GM21619 (cell line): ENCODE measurements at regions not wholly inside any gene's neighbourhood (a gene's known extent, or its start where the extent isn't known, plus 50 kb on each side); places are given as distances from the start of the nearest gene placed in this dataset.

ENCODE experiments used
- ATAC-seq: cut with Tn5 transposase; IDR thresholded peaks from one replicate; pipeline ENCODE4 v1.9.1; 2021; ENCODE audit not compliant: unreplicated experiment

DNA sequence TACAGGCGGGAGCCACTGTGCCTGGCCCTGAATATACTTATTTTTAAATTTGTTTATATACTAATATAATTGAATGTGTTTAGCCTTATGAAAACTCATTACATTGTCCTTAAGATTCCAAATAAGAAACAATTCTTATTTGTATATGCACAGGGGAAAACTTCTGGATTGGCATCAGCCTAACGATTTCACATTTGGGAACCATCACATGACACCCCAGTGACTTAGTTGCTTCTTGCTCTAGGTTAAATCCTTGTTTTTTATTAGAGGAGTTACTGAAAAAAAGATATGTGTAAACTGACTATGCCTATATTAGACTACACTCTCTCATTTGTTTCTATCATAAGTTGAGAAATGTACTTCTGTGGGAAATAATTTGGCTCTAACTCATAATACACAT is 520.2 kb downstream of the SPRY1 start:
- ATAC-seq = no peak

DNA sequence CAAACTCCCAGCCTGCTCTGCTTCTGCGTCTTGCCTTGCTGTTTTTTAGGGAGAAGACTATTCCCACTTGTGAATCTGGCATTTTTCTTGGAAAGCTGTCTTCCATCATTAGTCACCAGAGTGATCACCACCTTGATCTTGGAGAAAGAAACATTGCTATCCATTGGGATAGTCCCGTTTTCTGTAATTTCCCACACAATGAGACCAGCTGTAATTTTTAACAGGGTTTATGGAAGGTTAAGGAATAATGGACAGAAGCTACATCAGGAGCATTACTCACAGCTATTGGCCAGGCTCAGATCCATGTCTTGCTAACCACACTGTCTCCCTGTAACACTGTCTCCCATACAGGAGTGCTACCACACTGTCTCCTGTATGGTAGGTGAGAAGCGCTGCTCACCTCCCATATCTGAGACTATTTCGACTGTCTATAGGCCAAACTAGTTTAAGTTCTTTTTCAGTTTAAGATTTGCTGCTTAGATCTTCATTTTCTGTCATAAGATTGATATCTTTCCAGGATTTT is 523.0 kb downstream of the SPRY1 start:
- ATAC-seq = no peak

DNA sequence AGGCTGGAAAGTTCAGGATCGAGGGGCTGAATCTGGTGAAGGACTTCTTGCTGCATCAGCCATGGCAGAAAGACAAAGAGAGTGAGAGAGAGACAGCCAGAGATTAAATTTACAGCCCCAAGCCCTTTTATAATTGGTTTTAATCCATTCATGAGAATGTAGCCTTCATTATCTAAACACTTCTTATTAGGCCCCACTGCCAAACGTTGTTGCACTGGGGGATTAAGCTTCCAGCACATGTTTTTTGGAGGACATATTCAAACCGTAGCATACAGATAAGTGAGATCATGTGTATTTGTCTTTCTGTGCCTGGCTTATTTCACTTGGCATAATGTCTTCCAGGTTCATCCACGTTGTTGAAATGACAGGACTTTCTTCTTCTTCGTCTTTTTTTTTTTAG is 524.7 kb downstream of the SPRY1 start:
- no peak for ATAC-seq

DNA sequence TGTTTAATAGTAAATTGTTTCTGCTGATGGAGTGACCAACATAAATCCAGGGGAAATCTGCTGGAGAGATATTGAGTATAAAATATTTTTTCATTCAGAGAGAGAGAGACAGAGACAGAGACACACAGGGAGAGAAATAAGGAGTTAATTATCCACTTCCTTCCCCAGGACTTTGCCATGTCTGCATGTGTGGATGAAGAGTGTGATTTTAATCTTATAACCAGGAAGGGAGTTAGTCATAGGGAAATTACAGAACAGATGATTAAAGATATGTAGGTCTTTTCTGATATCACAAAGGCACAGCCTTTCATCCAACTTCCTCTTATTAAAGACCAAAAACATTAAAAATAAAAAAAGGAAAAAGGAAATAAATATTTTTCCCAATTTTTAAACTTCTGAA is 526.3 kb downstream of the SPRY1 start:
- ATAC-seq = no peak

DNA sequence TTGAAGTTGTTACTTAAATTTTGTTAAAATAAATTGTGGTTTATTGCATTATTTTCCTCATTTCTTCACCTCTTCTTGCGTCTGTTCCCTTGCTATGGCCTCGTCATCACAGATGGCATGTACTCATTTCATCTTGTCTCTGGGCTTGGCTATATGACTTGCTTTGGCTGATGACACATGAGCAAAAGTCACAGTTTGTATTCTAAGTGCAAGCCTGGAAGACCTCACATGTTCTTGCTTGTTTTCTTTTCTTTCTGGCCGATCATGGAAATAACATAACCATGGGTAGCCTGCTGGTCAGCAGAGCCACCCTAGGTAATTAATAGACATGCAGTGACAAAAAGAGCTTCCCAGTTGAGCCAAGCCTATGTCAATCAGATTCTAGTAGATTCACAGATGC is 527.9 kb downstream of the SPRY1 start:
- ATAC-seq = no peak

DNA sequence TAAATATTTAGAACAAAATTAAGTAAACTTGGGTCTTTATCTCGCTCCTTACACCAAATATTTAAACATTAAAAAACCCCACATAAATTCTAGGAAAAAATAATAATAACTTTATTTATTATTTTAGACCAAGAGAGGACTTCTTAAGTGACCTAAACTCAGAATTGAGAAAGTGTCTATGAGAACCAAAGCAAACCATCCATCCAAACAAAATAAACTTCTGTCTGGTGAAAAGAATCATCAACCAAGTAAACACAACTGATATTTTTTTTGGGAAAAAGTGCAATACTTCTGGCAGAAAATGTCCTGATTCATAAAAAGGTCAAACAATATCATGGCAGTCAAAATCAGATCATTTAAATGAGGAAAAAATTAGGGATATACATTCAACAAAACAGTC is 533.0 kb downstream of the SPRY1 start:
- ATAC-seq = no peak

DNA sequence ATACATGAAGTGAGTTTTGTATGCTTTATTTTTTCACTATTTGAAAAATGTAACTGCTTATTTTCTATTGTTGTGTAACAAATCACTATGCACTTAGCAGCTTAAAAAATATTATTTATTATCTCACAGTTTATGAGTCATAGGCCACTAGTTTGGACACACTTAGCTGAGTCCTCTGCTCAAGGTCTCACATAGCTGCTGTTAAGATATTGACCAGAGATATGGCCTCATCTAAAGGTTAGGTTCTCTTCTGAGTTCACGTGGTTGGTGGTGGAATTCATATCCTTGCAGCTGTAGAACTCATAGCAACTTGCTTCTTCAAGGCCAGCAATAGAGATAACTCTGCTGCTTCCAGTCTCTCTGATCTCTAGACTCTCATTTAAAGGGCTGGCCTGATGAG is 534.4 kb downstream of the SPRY1 start:
- no peak for ATAC-seq

DNA sequence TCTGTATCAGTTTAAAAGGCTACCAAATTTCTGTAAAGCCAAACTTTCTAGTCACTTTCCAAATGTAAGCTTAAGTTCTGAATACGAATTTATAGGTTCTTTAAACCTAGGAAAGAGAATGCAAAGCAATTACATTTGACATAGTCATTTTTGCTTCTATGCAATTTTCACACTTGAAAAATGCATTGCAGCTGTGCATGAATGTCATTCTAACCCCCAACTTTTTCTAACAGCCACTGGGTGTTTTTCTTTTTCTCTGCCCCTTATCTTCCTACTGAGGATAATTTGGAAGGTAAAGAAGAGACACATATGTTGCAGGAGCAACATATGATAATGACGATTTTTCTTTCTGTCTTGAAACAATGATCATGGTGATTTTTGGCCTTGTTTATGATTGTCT is 537.5 kb downstream of the SPRY1 start:
- ATAC-seq = no peak

DNA sequence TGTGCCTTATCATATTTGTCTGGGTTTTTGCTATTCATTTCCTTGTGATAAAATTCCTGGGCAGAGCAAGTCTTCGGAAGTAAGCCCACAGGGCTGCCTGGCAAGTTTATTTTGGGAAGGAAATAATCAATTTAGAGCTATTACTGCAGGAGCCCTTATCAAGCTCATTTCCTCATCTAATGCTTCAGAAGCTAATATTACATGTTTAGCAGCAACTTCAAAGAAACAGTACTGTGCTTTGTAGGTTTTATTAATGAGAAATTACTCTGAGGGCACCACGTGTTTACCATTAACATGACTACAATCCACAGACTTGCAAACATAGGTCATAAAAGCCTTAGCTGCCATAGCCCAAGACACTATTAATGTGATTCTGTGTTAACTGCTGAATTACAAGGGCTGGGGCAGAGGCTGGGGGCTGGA is 540.0 kb downstream of the SPRY1 start:
- no peak for ATAC-seq

DNA sequence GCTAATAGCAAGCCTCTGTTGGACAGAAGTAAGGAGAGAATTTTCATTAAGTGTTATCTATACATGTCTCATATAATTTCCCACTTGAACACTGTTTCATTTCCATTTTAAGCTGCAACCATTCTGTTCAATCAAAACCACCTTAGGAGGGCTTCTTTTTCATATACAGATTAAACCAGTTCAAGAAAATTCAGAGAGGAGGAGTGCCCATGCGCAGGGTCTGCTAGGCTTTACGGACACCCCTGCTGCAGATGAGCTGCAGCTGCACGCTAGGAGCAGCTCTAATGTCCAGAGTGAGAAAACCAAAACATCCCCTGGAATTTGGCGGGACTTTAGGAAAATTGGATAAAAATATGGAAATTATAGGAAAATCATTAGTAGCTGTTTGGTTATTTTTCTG is 541.0 kb downstream of the SPRY1 start:
- ATAC-seq = no peak

DNA sequence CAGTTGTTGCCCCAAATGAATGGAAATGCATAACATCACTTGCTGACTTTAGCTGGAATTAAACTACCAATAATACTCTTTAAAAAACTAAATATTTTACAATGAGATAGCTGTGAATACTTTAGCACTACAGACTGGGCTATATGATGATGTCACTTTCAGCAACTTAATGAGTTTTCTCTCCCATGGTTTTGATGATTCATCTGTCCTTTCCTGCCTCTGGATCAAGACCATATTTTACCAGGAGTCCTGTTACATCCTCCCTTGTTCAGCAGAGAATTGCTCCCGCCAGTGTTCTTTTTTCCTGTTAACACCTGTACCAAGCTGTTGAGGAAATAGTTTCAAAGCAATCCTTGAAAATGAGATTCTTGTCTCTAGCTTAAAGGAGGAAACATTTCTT is 543.0 kb downstream of the SPRY1 start:
- no peak for ATAC-seq

DNA sequence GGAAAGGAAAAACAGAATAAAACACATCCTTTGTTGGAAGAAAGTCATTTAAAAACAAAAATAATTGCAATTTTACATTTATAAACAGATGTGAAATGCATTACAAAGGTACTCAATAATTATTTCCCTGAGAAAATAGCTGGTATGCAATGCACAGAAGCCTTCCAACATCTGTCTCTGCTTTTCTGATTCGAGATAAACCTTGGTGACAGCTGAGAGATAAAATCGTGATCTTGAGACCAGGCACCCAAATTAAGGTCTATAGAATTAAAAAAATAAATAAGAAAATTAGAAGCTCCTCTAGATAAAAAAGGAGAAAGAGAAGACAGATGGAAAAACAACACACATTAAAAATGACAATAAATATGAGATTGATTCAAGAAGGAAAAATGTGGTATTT is 544.0 kb downstream of the SPRY1 start:
- no peak for ATAC-seq

DNA sequence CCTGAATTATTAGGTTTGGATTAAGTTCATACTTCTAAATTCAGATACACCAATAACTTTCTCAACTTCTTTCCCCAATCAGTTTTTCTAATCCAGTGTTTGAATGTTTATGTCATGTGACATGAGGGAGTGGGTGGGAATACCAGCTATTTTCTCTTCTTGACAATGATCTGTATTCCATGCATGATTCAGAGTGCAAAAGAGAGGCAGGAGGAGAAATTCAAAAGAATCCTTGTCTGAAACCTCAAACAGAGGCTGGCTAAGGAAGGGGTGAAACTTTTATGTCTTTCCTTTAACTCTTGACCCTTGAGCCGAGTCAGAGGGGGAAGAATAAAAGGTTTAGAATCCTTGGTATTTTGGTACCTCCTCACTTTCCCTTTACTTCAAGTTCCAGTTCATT is 544.7 kb downstream of the SPRY1 start:
- ATAC-seq = no peak

DNA sequence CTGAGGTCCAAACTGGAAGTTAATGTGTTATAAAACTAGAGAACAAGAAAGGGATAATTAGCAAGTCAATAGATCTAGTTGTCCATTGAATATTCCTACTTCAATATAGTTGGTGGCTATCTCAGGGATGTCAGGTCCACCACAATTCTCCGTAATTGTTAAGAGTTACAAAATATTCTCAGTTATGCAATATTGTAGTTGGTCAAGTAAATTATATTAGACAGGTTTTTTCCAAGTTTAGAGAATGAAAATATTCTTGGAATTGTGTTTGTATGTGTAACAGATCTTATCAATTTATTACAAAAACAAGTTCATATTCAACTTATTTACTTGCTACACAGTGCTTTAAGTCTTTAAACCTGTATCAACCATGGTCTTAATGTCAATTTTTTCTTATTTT is 547.4 kb downstream of the SPRY1 start:
- ATAC-seq = no peak

DNA sequence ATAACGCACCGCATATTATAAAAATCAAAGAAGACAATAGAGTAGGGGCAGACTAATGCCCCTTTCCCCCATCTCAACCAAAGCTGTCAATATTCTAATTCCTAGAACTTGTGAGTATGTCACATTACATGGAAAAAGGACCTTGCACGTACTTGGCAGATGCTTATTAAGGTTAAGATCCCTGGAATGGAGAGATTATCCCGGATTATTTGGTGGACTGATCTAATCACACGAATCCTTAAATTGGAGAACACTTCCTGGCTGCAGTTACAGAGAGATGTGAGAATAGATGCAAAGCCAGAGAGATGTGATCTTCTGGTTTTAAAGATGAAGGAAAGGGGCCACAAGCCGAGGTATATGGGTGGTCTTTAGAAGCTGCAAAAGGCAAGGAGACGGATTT is 548.7 kb downstream of the SPRY1 start:
- ATAC-seq = no peak

DNA sequence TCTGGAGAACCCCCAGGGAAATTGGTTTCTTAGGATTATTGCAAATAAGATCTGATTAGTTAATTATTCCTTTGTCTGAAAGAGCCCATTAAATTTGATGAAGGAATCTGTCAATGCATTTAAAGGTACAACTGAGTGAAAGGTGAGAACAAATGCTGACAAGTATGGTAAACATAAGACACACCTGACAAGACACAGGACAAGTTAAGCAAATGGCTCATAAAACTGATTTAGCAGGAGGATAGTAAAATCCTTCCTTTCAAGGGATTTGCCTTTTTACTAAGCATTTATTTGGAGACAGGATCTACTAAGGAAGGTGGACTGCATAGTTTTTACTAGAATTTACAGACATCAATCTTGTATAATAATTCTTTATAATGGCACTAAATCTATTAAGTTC is 553.9 kb downstream of the SPRY1 start:
- no peak for ATAC-seq

DNA sequence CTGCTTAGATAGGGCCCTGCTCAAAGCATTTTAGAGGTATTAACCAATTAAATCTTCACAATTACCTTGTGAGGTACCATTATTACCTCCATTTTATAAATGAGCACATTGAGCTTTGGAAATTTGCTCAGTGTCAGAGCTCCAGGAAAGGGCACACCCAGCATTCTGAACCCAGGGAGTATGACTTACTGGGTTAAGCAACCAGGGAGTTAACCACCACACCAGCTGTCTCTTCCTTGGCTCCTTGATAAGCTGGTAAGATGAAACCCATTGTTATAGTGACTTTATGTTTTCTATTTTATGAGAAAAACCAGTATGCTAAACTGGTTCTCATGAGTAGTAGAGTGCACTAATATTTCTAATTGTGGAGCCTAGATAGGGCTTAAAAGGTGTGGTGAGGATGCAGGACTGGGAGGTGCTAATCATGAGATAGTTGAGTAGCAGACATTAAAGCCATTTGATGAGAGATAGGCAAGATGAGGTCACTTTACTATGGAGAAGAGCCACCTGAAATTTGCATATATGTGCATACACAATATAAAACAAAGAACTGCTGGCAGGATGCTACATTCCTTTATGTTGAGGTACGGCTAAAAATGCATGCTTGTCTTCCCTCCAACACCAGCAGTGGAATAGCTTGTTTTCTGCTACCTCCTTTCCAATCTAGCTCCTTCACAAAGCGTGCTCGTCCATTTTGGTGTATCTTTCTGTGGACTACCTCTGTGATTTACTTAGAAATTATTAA is 556.1 kb downstream of the SPRY1 start:
- ATAC-seq = no peak

DNA sequence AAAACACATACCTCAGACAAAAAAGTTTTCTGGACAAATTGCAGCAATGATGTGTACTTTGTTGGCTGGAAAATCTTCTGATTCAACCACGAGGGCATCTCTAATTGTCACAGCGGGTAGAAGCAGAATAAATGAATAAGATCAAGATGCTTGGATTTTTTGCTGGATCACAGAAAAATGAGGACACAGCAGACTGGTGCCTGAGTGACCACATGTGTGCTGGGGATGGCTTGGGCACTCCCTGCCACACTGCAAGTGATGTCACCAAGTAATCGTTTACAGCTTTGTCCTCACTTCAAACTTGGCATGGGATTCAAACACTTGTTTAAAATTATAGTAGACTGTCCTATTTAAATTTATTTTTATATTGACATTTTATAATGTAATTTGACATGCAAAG is 557.0 kb downstream of the SPRY1 start:
- no peak for ATAC-seq

DNA sequence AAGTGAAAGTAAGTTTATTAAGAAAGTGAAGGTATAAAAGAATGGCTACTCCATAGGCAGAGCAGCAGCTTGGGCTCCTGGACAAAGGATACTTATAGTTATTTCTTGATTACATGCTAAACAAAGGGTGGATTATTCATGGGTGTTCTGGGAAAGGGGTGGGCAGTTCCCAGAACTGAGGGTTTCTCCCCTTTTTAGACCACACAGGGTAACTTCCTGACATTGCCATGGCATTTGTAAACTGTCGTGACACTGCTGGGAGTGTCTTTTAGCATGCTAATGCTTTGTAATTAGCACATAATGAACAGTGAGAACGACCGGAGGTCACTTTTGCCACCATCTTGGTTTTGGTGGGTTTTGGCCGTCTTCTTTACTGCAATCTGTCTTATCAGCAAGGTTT is 557.6 kb downstream of the SPRY1 start:
- ATAC-seq = no peak

DNA sequence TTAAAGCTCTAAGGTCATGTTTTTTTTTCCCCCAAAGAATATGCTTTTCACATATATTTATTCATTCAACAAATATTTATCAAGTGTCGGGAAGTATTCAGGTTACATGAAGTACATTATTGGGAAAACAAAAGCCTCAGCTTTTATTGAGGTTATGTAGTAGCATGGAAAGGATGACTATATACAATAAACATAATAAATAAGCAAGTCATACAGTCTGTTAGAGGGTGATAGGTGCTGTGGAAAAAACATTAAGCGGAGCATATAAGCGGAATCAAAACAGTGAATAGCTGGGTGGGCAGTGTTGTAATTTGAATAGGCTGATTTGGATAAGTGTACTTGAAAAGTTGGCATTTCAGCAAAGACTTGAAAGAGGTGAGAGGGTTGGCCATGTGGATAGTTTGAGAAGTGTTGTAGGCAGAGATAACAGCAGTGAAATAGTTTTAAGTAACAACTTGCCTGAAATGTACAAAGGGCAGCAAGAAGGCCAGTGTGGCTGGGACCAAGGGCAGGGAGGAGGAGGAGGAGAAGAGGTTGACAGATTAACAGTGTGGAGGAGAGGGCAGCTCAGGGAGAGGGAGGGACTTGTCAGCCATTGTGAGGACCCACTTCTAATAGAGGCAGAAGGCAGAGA is 558.7 kb downstream of the SPRY1 start:
- no peak for ATAC-seq

DNA sequence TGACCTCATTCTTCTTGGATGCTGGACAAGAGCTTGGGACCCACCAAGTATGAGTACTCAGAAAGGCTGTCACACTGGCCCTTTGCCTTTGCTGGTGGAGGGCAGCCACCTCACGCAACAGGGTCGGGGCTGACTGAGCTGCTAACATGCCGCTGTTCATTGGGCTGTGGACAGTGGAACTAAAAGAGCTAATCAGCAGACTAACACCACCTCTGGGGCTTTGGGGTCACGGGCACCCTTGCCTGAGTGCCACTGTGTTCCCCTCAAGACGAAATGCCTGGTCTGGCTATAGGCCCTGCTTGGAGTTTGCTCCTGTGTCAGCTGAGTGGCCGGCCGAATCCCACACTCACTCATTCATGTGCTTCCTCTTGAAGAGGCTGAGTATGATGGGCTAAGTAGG is 559.6 kb downstream of the SPRY1 start:
- no peak for ATAC-seq

DNA sequence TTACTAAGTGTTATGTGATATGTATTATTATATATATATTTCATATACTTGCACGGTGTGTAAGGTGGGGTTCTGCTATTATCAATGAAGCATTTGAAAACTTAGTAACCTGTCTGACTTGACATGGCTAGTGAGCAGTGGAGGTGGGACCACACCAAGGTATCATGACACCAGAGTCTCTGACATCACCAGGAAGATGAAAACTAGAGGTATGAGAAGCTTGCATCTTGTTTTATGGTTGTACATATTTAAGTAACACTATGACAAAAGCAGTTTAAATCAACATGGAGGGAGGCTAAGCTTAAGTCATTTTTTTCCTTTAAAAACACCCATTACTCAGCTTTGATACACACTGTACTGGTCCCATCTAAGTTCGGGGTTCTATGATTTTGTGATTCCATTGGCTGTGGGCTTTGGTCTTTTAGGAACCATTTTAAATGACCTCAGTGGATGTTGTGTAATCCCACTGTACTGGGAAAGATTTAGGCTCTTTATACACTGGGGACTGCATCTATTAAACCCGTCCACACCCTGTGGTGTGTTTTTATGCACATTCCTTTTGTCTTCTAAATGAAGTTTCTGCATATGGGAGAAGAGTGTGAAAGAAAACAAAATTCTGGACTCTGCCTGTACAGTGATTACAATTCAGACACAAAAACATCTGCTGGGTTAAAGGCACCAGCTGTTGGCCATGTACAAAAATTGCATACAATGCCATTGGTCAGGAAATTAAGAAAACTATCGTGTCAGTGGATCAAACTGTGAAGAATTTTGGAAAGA is 570.6 kb downstream of the SPRY1 start:
- ATAC-seq = no peak
